OCI-LY1 (cell line): ENCODE measurements at regions not wholly inside any gene's neighbourhood (a gene's known extent, or its start where the extent isn't known, plus 50 kb on each side); places are given as distances from the start of the nearest gene placed in this dataset.

Experiments
- H2AFZ ChIP-seq: fragments of 200-600 bp; sonication (generic), shearing (Covaris generic); 2 replicates; pipeline ENCODE4 v1.6.0; 2014; ENCODE audit warnings: antibody characterized with exemption, mild to moderate bottlenecking, low read length
- H3F3A ChIP-seq: fragments of 200-600 bp; sonication (generic), shearing (Covaris generic); 2 replicates; pipeline ENCODE4 v1.6.0; 2014; ENCODE audit warnings: mild to moderate bottlenecking, antibody characterized with exemption, low read length, moderate library complexity; ENCODE audit not compliant: insufficient read depth
- H3K27ac ChIP-seq: fragments of 200-600 bp; sonication (generic); 2 replicates; pipeline ENCODE4 v1.5.1; 2014; ENCODE audit warnings: low read length, mixed run types, mild to moderate bottlenecking, low read depth; ENCODE audit not compliant: poor library complexity, severe bottlenecking
- H3K27me3 ChIP-seq: fragments of 200-600 bp; sonication (generic); 2 replicates; pipeline ENCODE4 v1.6.0; 2014; ENCODE audit warnings: antibody characterized with exemption, mild to moderate bottlenecking, low read length, moderate library complexity; ENCODE audit not compliant: insufficient read depth
- H3K36me3 ChIP-seq: fragments of 200-600 bp; sonication (generic); 2 replicates; pipeline ENCODE4 v1.6.1; 2014; ENCODE audit warnings: mild to moderate bottlenecking, antibody characterized with exemption, low read length, moderate library complexity, mixed read lengths; ENCODE audit not compliant: insufficient read depth
- H3K4me1 ChIP-seq: fragments of 200-600 bp; sonication (generic); 2 replicates; pipeline ENCODE4 v1.5.1; 2014; ENCODE audit warnings: mild to moderate bottlenecking, low read length, moderate library complexity; ENCODE audit not compliant: insufficient read depth, severe bottlenecking
- H3K4me2 ChIP-seq: fragments of 200-600 bp; sonication (generic), shearing (Covaris generic); 2 replicates; pipeline ENCODE4 v1.6.1; 2014; ENCODE audit warnings: low read length
- H3K4me3 ChIP-seq: fragments of 200-600 bp; sonication (generic); 2 replicates; pipeline ENCODE4 v1.5.1; 2014; ENCODE audit warnings: low read length, low read depth, mild to moderate bottlenecking, mixed read lengths; ENCODE audit not compliant: poor library complexity, severe bottlenecking
- H3K79me2 ChIP-seq: fragments of 200-600 bp; shearing (Covaris generic); 2 replicates; pipeline ENCODE4 v1.6.1; 2016; ENCODE audit warnings: mixed run types, low read length, mixed read lengths; ENCODE audit not compliant: insufficient read depth
- H3K9ac ChIP-seq: fragments of 200-600 bp; sonication (generic), shearing (Covaris generic); 2 replicates; pipeline ENCODE4 v1.6.1; 2014; ENCODE audit warnings: mild to moderate bottlenecking, low read length, mixed read lengths
- H3K9me2 ChIP-seq: fragments of 200-600 bp; sonication (generic), shearing (Covaris generic); 2 replicates; pipeline ENCODE4 v1.6.1; 2014; ENCODE audit warnings: low read depth, mild to moderate bottlenecking, low read length, mixed read lengths
- H3K9me3 ChIP-seq: fragments of 200-600 bp; shearing (Covaris generic); 2 replicates; pipeline ENCODE4 v1.6.1; 2014; ENCODE audit warnings: low read length, mixed read lengths
- H4K20me1 ChIP-seq: fragments of 200-600 bp; sonication (generic), shearing (Covaris generic); 2 replicates; pipeline ENCODE4 v1.6.0; 2016; ENCODE audit warnings: mild to moderate bottlenecking, low read length; ENCODE audit not compliant: insufficient read depth
- EZH2 ChIP-seq: fragments of 200-600 bp; sonication (generic), shearing (Covaris generic); IDR thresholded peaks from 2 replicates; pipeline ENCODE4 v1.8.0; 2017; ENCODE audit warnings: borderline replicate concordance, mixed run types, mild to moderate bottlenecking, antibody characterized with exemption, low read length, moderate library complexity, mixed read lengths
- TF ChIP-seq, protein P1 (sequence below): fragments of 200-600 bp; sonication (generic), shearing (Covaris generic); IDR thresholded peaks from 2 replicates; pipeline ENCODE4 v1.5.1; 2017; ENCODE audit warnings: mild to moderate bottlenecking, antibody characterized with exemption, low read length, moderate library complexity, mixed read lengths

DNA sequence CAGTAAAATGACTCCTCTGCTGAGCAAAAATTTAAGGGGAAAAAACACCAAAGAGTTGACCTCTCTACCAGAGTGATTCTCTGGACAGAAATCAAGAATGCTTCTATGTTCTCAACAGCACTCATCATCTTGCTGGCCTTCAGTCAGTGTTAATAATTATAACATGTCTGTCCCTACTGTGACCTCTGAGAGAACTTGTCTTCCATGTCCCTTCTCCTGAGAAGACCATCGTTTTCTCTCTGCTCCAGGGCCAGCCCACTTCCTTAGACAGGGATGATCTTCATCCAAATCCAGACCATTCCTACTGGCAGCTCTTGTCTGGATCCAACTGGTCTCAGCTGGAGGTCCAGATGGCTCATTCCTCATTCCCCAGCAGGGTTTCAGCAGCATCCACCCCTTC lies 139.0 kb upstream of the NECTIN3 start:
- H3K9me3 ChIP-seq: no peaks in the 10 kb centered on the region
- no peaks in the 10 kb centered on the region for H3F3A ChIP-seq
- no peaks in the 10 kb centered on the region for H3K36me3 ChIP-seq
- H3K79me2 ChIP-seq: no peaks in the 10 kb centered on the region
- no peaks in the 10 kb centered on the region for H3K27me3 ChIP-seq
- H3K4me3 ChIP-seq: no peak overlapping the region
- no peaks in the 10 kb centered on the region for H3K4me1 ChIP-seq
- no peak overlapping the region for H3K9ac ChIP-seq
- H3K9me2 ChIP-seq: no peaks in the 10 kb centered on the region
- no peak overlapping the region for H3K4me2 ChIP-seq
- TF ChIP-seq, protein P1, sequence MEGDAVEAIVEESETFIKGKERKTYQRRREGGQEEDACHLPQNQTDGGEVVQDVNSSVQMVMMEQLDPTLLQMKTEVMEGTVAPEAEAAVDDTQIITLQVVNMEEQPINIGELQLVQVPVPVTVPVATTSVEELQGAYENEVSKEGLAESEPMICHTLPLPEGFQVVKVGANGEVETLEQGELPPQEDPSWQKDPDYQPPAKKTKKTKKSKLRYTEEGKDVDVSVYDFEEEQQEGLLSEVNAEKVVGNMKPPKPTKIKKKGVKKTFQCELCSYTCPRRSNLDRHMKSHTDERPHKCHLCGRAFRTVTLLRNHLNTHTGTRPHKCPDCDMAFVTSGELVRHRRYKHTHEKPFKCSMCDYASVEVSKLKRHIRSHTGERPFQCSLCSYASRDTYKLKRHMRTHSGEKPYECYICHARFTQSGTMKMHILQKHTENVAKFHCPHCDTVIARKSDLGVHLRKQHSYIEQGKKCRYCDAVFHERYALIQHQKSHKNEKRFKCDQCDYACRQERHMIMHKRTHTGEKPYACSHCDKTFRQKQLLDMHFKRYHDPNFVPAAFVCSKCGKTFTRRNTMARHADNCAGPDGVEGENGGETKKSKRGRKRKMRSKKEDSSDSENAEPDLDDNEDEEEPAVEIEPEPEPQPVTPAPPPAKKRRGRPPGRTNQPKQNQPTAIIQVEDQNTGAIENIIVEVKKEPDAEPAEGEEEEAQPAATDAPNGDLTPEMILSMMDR: no peak
- TF ChIP-seq EZH2: no peak
- H4K20me1 ChIP-seq: no peaks in the 10 kb centered on the region
- no peak overlapping the region for H3K27ac ChIP-seq
- no peak overlapping the region for H2AFZ ChIP-seq

DNA sequence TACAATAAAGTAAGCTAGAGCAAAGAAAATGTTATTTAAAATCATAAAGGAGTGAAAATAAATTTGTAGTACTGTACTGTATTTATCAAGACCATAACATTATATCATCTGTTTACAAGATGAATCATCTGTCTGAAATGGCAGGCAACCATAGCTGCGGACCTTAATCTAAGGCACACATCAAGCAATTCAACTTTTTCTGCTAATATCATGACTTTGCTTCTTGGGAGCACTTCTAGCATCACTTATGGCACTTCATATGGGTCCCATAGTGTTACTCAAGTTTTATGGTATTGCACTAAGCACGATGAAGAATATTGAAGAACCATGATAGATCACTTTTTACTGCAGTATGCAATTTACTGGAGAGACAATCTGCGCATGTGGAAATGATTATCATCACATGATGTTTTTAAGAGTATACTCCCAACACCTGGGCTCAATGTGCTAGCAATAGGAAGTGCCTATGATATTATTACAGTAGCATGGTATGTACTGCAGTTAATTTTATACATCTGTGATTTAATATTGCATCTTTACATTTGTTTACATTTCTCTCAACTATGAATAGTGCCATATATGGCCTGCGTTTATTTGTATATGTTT lies 137.7 kb upstream of the NECTIN3 start:
- no peak overlapping the region for H3K4me2 ChIP-seq
- H2AFZ ChIP-seq: no peak overlapping the region
- H3K27me3 ChIP-seq: no peaks in the 10 kb centered on the region
- TF ChIP-seq EZH2: no peak
- TF ChIP-seq, protein P1: no peak
- H3K9me2 ChIP-seq: no peaks in the 10 kb centered on the region
- no peak overlapping the region for H3K9ac ChIP-seq
- no peaks in the 10 kb centered on the region for H3K4me1 ChIP-seq
- H3K27ac ChIP-seq: no peak overlapping the region
- H3K4me3 ChIP-seq: no peak overlapping the region
- H3K79me2 ChIP-seq: no peaks in the 10 kb centered on the region
- H4K20me1 ChIP-seq: no peaks in the 10 kb centered on the region
- no peaks in the 10 kb centered on the region for H3F3A ChIP-seq
- H3K9me3 ChIP-seq: no peaks in the 10 kb centered on the region
- no peaks in the 10 kb centered on the region for H3K36me3 ChIP-seq

DNA sequence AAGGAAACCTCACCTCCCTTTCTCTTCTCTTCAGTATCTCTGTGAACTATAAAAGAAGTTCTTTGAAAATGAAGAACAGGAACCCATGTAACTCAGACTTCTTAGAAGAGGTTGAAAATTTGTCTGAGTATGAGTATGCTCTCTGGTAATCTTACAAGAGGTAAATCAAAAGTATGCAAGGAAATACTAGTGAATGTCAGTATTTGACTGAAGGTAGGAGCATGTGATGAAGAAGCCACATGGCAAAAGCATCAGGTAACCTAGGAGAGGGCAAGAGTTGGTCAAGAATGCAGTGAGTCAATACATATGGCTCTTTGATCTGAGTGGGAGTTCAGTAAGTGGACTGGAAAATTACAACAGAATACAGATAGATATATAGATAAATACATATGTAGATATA lies 133.0 kb upstream of the NECTIN3 start:
- no peaks in the 10 kb centered on the region for H3K9me2 ChIP-seq
- H3K4me3 ChIP-seq: no peak overlapping the region
- H3K27ac ChIP-seq: no peak overlapping the region
- H3F3A ChIP-seq: no peaks in the 10 kb centered on the region
- H3K27me3 ChIP-seq: no peaks in the 10 kb centered on the region
- no peak overlapping the region for H3K9ac ChIP-seq
- H3K4me2 ChIP-seq: no peak overlapping the region
- H2AFZ ChIP-seq: no peak overlapping the region
- no peaks in the 10 kb centered on the region for H3K9me3 ChIP-seq
- H4K20me1 ChIP-seq: no peaks in the 10 kb centered on the region
- TF ChIP-seq, protein P1: no peak
- TF ChIP-seq EZH2: no peak
- no peaks in the 10 kb centered on the region for H3K79me2 ChIP-seq
- H3K4me1 ChIP-seq: no peaks in the 10 kb centered on the region
- no peaks in the 10 kb centered on the region for H3K36me3 ChIP-seq
